GM19328 (cell line): ENCODE measurements at regions not wholly inside any gene's neighbourhood (a gene's known extent, or its start where the extent isn't known, plus 50 kb on each side); places are given as distances from the start of the nearest gene placed in this dataset.
"Not testable (repeated sequence)": the region's sequence is repeated elsewhere in the genome, so short reads cannot be mapped to it uniquely, and the experiment has no call there.

Experiments used
- ATAC-seq: cut with Tn5 transposase; IDR thresholded peaks from one replicate; pipeline ENCODE4 v1.9.1; 2021; ENCODE audit warnings: mild to moderate bottlenecking, moderate library complexity; ENCODE audit not compliant: unreplicated experiment

DNA sequence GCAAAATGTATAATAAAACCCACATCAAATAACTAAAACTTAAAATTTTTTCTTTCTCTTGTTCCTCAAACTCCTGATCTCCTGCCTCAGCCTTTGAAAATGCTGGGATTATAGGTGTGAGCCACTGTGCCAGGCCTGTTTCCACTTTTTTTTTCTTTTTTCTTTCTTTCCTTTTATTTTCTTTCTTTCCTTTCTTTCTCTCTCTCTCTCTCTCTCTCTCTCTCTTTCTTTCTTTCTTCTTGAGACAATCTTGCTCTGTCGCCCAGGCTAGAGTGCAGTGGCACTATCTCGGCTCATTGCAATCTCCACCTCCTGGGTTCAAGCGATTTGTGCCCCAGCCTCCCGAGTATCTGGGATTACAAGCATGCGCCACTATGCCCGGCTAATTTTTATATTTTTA, 164.6 kb downstream of the OR2B2 start:
- ATAC-seq = no peak

DNA sequence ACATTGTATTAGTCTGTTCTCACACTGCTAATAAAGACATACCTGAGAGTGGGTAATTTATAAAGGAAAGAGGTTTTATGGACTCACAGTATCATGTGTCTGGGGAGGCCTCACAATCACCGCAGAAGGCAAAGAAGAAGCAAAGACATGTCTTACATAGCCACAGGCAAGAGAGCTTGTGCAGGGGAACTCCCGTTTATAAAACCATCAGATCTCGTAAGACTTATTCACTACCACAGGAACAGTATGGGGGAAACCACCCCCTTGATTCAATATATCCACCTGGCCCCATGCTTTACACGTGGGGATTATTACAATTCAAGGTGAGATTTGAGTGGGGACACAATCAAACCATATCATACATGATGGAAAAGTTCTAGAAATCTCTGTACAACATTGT, 165.3 kb downstream of the OR2B2 start:
- ATAC-seq = not testable (repeated sequence)

DNA sequence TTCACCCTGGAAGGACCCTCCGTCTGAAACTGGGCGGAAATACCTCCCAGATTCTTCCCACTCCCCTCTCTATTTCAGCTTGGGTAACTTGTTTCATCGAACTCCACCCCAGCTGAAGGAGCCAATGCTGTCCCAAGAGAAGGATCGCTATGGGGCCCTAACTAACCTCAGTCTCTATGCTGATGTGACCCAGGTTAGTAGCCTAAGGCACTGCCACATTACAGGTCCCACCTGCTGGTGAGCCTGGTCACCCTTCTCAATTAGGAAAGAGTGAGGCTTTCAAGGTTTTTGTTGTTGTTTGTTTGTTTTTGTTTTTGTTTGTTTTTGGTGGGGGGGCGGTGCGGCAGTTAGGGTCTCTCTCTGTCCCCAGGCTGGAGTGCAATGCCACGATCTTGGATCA, 168.4 kb downstream of the OR2B2 start:
- ATAC-seq = no peak

DNA sequence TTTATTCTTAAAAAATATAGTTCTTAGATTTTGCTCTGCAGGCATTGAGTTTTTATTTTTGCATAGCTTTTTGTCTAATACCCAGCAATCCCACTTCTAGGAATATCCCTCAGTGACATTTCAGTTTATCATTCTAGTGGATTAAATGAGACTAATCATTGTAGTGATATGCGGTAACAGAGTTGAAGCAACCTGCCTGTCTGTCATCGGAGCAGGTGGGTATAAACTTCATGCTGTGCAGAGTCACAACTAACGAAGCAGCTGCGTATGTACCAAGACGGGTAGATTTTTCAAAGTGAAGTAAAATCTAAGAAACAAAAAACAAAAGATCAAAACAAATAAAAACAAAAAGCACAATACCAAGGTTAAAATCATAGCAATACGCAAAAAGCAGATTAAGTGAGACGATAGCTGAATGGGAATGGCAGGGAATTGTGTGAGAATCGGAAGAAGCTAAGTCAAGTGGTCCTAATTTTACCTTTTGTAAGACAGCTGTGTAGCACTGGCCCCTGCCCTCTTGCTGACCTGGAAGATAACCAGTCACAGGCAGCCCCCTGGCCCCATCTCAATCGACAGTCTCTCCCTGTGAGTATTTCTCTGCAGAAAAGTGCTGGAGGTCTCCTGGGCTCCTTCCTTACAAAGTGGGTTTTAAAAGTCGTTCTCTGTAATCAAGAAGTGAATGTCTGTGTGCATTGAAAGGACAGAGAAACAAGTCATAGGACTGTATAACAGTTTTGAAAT, 169.2 kb downstream of the OR2B2 start:
- ATAC-seq = no peak

DNA sequence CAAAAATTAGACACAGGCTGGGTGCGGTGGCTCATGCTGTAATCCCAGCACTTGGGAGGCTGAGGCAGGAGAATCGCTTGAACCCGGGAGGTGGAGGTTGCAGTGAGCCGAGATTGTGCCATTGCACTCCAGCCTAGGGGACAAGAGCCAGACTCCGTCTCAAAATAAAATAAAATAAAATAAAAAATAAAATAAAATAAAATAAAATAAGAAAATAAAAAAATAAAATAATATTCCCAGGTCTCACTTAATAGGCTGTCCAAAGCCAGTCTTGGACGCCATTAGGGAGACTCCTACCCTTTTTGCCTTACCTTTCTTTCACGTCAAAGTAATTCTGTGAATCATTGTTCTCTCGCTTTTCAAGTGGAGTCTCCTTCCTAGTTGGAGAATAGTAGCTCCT, 172.3 kb downstream of the OR2B2 start:
- ATAC-seq = not testable (repeated sequence)

DNA sequence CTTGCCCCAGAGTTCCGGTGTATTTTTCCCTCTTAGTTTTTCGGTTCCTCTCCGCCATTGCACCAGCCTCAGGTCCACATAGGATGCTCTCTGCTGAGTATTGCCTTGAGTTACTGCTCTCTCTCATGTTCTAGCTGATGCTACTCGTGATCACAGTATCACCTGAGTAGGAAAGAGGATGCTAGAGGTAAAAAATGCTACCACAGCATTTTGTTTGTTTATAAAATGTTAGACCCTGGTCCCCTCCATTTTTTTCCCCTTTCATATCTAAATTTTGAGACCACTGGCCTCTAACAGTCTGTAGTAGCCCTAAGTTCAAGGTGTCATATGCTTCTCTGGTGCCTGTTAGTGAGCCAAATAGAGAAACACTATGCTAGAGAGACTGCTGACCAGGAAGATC, 175.5 kb downstream of the OR2B2 start:
- ATAC-seq = no peak

DNA sequence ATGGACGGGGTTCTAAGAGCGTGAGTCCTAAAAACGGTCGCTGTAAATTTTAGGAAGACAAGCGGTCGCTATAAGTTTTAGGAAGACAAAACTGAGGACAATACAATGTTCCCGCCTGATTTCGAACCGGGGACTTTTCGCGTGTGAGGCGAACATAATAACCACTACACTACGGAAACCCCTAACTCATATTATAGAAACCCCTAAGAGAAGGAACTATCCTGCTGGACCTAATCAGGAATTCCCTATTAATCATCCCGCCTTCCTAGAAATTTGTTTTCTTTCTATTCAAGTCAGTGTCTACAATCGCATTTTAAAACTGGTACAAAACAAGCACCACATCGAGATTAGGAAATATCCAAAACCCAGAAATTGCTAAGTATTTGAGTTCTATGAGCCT, 183.8 kb downstream of the OR2B2 start:
- no peak for ATAC-seq

DNA sequence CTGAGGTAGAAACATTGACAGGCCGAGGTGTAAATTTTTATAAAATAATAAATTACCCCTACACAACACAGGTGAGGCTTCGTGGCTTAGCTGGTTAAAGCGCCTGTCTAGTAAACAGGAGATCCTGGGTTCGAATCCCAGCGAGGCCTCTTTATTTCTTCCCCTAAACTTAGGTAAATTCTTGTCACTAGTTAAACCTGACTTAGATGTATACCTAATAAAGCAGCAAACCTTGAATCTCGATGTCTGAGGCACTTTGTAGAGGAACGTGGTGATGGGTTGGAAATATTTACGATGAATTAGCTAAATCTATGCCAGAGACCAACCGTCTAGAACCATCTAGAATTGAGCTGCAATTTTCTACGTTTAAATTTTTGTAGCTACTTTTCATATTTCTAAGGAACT, 185.6 kb downstream of the OR2B2 start:
- ATAC-seq = no peak

DNA sequence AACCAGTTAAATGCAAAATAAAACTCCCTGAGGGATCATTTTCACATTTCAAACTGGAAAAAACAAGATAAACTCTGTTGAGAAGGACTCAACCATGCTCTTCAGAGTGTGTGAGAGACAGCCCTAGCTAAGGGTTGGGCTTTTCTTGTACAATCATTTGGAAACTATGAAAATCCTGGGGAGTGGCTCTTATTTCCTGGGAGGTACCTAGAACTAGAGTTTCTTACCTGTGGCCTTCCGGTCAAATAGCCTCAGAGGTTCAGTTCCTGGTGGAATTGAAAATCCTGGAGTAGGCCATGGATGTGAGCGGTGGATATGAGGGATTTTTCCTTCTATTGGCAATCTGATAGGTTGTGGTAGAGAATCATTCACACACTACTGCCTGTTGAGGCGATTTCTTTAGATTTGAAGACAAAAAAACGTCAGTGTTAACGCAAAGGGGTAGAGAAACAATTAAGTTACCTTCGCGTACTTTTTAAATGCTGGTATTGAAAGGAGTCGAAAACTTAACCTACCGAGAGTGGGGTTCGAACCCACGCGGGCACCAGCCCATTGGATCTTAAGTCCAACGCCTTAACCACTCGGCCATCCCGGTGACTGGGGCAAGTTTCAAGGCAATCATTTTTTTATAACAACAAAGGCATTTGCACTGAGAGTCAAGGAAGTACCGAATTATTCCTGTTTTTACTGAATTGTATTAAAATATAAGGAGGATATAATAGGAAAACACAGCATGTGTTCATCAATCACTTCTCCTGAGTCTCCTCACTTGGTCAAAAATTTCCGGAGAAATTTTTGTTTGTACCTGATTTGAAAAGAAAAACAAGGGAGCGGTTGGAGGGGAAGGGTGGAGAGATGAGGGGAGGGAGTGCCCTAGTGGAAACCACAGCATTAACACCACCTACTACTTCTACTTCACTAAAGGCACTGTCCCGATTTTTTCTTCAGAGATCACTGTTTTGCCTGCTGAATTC, 191.3 kb downstream of the OR2B2 start:
- ATAC-seq = no peak

DNA sequence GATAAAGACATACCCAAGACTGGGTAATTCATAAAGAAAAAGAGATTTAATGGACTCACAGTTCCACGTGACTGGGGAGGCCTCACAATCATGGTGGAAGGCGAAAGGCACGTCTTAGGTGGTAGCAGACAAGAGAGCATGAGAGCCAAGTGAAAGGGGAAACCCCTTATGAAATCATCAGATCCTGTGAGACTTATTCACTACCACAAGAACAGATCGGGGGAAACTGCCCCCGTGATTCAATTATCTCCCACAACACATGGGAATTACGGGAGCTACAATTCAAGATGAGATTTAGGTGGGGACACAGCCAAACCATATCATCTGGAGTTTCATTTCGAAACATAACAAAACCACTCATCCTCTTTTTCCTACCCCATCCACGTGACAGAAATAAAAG, 193.2 kb downstream of the OR2B2 start:
- not testable (repeated sequence) for ATAC-seq

DNA sequence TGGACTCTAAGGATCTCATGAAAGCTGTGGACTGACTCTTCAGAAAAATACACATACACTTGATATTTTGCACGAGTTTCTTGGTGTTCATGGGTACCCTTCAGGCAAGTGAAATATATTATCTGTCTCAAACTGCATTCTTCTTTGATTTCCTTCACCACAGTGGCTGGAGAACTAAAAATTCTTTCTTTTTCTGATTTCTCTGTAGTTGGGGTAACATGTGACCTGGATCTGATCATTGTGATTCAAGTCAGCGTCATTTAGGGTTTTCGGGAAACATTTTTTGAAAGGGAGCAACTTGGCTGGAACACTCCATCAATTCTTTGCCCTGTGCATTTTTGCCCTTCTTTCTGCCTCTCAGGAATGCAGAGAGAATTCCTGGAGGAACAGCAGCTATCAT, 205.8 kb downstream of the OR2B2 start:
- ATAC-seq = no peak

DNA sequence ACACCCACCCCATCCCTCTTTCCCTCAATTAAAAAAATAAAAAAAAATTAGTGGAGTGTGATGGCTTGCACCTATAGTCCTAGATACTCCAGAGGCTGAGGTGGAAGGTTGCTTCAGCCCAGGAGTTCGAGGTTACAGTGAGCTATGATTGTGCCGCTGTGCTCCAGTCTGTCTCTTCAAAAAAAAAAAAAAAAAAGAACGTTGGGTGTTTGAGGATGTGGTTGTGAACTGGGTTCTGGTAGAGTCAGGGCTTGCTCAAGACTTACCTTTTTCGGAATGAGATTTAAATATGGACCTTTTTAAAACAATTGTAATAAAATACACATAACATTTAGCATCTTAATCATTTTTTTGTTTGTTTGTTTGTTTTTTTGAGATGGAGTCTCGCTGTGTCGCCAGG, 211.9 kb downstream of the OR2B2 start:
- no peak for ATAC-seq

DNA sequence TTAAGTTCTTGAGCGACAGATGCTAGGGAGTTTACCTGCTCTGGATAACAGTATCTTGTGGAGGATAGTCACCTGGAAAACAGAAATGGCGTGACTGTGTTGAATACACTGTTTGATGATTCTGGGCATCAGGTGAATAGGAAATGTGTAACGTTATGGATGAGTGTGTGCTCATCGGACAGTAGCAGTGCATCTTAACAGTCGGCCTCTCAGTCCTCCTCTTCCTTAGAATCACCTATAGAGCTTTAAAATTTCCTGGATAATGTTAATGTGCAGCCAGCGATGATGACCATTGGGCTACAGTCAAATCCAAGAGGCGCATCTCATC, 217.7 kb downstream of the OR2B2 start:
- ATAC-seq = no peak

DNA sequence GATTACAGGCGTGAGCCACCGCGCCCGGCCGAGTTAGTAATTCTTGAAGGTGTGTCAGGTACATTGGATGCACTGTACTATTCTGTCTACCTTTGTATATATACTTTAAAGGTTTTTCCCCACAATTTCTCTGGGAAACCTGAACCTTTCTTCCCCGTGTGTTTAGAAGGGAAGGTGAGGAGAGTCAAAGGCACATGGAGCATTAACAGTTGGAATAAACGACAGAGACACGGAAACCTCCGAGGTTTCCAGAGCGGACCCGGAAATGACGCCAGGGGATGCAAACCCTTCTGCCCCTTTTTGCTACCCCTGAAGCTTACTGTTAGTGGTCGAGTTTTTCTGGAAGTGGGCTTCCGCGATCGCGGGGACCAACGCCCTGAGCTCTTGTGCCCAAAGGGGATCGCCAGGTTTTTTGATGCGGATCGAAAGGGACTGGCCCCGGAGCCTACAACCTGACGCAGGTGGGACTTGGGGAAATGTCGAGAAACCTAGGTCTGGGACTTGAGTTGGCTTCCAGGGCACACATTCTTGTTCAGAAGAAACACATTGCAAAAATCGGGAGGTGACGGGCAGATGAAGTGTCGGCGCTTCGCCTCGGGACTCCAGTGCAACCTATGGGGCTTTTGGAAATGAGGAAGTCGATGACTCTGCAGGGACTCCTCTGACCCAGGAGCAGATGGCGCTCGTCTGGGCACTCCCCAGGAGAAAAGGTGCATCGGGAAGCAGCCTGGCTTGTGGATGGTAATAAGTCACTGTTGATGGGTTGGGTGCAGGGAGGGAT, 218.2 kb downstream of the OR2B2 start:
- ATAC-seq = no peak

DNA sequence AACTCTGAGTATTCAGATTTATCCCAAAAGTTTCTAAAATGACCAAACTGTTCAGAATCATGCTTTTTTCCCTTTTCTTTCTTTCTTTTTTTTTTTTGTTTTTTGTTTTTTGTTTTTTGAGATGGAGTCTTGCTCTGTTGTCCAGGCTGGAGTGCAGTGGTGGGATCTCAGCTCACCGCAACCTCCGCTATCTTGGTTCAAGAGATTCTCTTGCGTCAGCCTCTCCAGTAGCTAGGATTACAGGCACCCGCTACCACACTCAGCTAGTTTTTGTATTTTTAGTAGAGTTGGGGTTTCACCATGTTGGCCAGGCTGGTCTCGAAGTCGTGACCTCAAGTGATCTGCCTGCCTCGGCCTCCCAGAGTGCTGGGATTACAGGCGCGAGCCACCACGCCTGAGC, 219.2 kb upstream of the ZNF184 start:
- ATAC-seq = not testable (repeated sequence)

DNA sequence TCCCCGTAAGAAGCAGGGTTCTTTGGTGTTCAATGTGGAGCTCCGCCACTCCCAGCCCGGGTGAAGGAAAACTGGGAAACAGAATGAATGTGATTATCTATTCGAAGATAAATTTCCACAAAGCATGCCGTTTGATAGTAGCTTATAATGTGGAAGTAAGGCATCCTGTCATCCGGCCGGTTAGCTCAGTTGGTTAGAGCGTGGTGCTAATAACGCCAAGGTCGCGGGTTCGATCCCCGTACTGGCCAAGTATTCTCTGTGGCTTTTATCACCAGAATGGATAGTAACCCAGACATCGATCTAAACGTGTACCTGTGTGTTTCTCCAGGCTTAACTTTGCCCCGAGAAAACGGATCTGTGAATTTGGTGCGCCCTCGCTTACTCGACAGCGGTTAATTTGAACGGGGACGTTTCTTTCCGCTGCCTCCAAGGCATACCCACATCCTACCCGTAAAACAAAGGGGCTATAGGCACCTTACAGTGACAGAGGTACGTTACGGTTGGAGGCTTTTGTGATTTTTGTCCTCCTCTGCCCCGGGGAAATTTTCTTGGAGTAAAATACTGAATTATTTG, 215.2 kb upstream of the ZNF184 start:
- peak; percentile 59 for ATAC-seq

DNA sequence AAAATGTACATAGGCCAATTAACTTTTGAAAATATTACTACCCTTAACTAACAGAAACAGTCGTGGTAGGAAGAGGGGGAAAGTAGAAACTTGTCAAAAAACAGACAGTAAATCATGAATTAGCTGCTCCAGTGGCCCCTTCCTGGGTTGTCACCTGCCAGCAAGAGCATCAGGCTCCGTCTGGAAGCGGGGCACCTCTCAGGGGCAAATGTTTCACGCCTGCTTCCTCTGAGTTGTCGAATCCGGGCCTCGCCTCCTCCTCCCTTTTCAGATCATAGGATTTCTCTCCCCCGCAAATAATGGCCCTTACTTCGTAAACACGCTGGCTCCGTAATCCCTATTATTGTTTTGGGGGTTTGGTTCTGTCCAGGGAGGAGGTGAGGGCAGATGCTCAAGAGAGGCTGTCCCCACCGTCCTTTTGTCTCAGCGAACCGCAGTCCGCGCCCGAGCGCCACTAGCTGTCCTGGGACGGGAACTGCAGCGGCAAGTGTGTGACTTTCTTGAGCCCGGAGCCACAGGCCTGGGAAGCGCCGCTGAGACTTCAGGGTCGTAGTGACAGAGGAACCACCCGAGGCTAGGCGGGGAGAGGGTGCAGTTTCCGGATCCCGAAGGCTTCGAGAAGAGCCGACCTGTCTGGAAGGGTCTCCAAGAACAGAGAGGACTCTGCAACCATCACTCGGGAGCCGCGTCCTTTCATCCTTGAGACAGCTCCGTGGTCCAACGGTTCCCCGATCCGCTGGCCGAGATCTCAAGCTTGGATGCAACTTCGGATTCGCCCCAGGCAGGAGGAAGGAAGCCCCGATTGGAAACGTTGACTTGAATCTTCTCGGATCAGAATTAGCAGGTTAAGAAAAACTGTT, 214.5 kb upstream of the ZNF184 start:
- peak; percentile 61 for ATAC-seq

DNA sequence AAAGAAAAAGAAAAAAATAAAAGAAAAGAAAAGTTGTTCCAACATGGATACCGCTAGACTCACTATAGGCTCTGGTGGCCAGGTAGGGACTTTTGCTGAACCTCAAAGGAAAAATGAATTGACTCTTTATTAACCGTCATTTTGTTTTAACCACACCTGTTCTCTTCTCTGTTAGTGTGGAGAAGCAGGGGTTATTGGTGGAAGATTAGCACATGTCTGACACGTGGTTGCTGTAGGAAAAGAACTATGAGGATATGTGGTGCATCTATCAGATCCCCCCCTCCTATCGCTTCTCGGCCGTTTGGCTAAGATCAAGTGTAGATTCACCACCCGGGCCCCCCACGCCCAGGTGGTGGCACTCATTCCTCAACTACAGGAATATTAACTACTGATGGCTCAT, 212.4 kb upstream of the ZNF184 start:
- ATAC-seq = no peak

DNA sequence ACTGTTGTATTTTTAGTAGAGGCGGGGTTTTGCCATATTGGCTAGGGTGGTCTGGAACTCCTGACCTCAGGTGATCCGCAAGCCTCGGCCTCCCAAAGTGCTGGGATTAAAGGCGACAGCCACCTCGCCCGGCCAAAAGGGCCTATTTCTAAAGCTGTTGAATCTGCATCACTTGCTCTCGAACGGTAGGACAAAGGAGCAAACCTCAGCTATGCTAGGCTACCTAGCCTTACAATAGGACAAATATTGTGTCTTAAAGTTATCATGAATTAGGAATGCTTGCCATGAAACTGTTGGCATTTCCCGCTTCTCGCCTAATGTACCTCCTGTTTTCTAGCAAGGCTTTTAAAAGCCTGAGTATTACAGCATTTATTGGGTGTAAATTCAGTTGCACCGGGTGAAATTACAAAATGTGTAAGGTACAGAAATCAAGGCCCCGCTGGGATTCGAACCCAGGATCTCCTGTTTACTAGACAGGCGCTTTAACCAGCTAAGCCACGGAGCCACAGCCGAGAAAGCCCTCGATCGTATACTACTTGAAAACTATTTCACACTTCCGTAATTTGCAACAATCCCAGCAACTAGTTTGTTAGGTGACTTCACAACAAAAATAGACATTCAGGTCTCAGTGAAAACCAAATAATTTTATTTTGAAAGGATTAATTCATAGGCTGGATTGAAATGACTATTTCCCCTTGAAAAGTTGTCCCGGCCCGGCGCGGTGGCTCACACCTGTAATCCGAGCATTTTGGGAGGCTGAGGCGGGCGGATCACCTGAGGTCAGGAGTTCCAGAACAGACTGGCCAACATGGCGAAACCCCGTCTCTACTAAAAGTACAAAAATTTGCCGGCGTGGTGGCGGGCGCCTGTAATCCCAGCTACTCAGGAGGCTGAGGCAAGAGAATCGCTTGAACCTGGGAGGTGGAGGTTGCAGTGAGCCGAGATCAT, 211.6 kb upstream of the ZNF184 start:
- no peak for ATAC-seq
